Osteoblast (primary cell): ENCODE measurements at regions not wholly inside any gene's neighbourhood (a gene's known extent, or its start where the extent isn't known, plus 50 kb on each side); places are given as distances from the start of the nearest gene placed in this dataset.
A peak's percentile ranks its signal among the peaks of the same experiment; 100 is the strongest.

ENCODE experiments used
- DNase-seq: peaks from one replicate; pipeline ENCODE4 v3.0.0; 2011; ENCODE audit warnings: low spot score, mixed read lengths; ENCODE audit not compliant: insufficient read length; ENCODE audit errors: missing footprints
- H2AFZ ChIP-seq: 2 replicates; pipeline ENCODE4 v1.6.0; 2011; ENCODE audit warnings: mild to moderate bottlenecking, low read length
- H3K27ac ChIP-seq: 2 replicates; pipeline ENCODE4 v1.5.1; 2011; ENCODE audit warnings: mild to moderate bottlenecking, low read depth, low read length, moderate library complexity
- H3K27me3 ChIP-seq: 2 replicates; pipeline ENCODE4 v1.6.0; 2012; ENCODE audit warnings: mild to moderate bottlenecking, control low read depth, inconsistent platforms, low read length, moderate library complexity; ENCODE audit not compliant: insufficient read depth
- H3K36me3 ChIP-seq: 2 replicates; pipeline ENCODE4 v1.5.1; 2011; ENCODE audit warnings: mild to moderate bottlenecking, low read length, control low read depth, moderate library complexity; ENCODE audit not compliant: insufficient read depth
- H3K4me1 ChIP-seq: 2 replicates; pipeline ENCODE4 v1.5.1; 2011; ENCODE audit warnings: mild to moderate bottlenecking, low read length, control low read depth, moderate library complexity; ENCODE audit not compliant: insufficient read depth
- H3K4me2 ChIP-seq: 2 replicates; pipeline ENCODE4 v1.6.0; 2011; ENCODE audit warnings: mild to moderate bottlenecking, low read length; ENCODE audit not compliant: insufficient read depth
- H3K4me3 ChIP-seq: fragments of 200-600 bp; sonication (generic); 3 replicates; pipeline ENCODE4 v1.5.1; 2012; ENCODE audit warnings: mild to moderate bottlenecking, low read length, inconsistent platforms; ENCODE audit not compliant: insufficient read depth
- H3K79me2 ChIP-seq: 2 replicates; pipeline ENCODE4 v1.6.0; 2012; ENCODE audit warnings: mild to moderate bottlenecking, low read length, control low read depth, inconsistent platforms; ENCODE audit not compliant: insufficient read depth
- H3K9me3 ChIP-seq: 2 replicates; pipeline ENCODE4 v1.5.1; 2011; ENCODE audit warnings: low read depth, low read length, control low read depth
- H4K20me1 ChIP-seq: 2 replicates; pipeline ENCODE4 v1.6.0; 2012; ENCODE audit warnings: mild to moderate bottlenecking, low read length, control low read depth; ENCODE audit not compliant: insufficient read depth
- CTCF ChIP-seq: IDR thresholded peaks from 2 replicates; pipeline ENCODE4 v1.5.1; 2011; ENCODE audit warnings: mild to moderate bottlenecking, low read depth, low read length, moderate library complexity; ENCODE audit errors: extremely low read depth

- no peaks in the 10 kb centered on the region for H3K36me3 ChIP-seq
- no peaks in the 10 kb centered on the region for H3K79me2 ChIP-seq
- no peak overlapping the region for H2AFZ ChIP-seq
- H3K4me1 ChIP-seq: no peaks in the 10 kb centered on the region
- H4K20me1 ChIP-seq: no peaks in the 10 kb centered on the region
- H3K9me3 ChIP-seq: no peaks in the 10 kb centered on the region
- TF ChIP-seq CTCF: no peak
- no peak overlapping the region for H3K4me2 ChIP-seq
- no peak for DNase-seq
- no peak overlapping the region for H3K27ac ChIP-seq
- H3K4me3 ChIP-seq: no peak overlapping the region
- no peaks in the 10 kb centered on the region for H3K27me3 ChIP-seq
Observed at GRCh38 chr2:239533569-239534316, 132.9 kb upstream of the HDAC4 start.

- no peaks in the 10 kb centered on the region for H3K79me2 ChIP-seq
- no peak overlapping the region for H3K4me2 ChIP-seq
- H3K4me1 ChIP-seq: no peaks in the 10 kb centered on the region
- H3K36me3 ChIP-seq: no peaks in the 10 kb centered on the region
- no peaks in the 10 kb centered on the region for H3K27me3 ChIP-seq
- H2AFZ ChIP-seq: no peak overlapping the region
- H3K4me3 ChIP-seq: no peak overlapping the region
- H3K9me3 ChIP-seq: no peaks in the 10 kb centered on the region
- TF ChIP-seq CTCF: no peak
- DNase-seq: peak; percentile 74
- no peak overlapping the region for H3K27ac ChIP-seq
- no peaks in the 10 kb centered on the region for H4K20me1 ChIP-seq
Observed at GRCh38 chr2:239532859-239533258, 132.0 kb upstream of the HDAC4 start.

- Histone ChIP-seq H3K27ac (no peak overlapping the region), H3K36me3 (no peaks in the 10 kb centered on the region), H3K4me3 (no peak overlapping the region), H3K4me2 (no peak overlapping the region), H3K9me3 (no peaks in the 10 kb centered on the region), H3K79me2 (no peaks in the 10 kb centered on the region), H4K20me1 (no peaks in the 10 kb centered on the region), H3K4me1 (no peaks in the 10 kb centered on the region), H2AFZ (no peak overlapping the region), H3K27me3 (no peaks in the 10 kb centered on the region)
- no peak for TF ChIP-seq CTCF
- no peak for DNase-seq
Observed at GRCh38 chr2:239532250-239532649, 131.4 kb upstream of the HDAC4 start.

GRCh38 chr2:239531456-239532241, 130.8 kb upstream of the HDAC4 start:
- Histone ChIP-seq H3K4me2 (no peak overlapping the region), H3K9me3 (no peaks in the 10 kb centered on the region), H2AFZ (no peak overlapping the region), H3K27me3 (no peaks in the 10 kb centered on the region), H3K27ac (no peak overlapping the region), H3K4me3 (no peak overlapping the region), H3K4me1 (no peaks in the 10 kb centered on the region), H3K36me3 (no peaks in the 10 kb centered on the region), H3K79me2 (no peaks in the 10 kb centered on the region), H4K20me1 (no peaks in the 10 kb centered on the region)
- DNase-seq: no peak
- TF ChIP-seq CTCF: no peak
